HCT116 (cell line): ENCODE measurements at regions not wholly inside any gene's neighbourhood (a gene's known extent, or its start where the extent isn't known, plus 50 kb on each side); places are given as distances from the start of the nearest gene placed in this dataset.

ENCODE experiments used
- CEBPB ChIP-seq: IDR thresholded peaks from 2 replicates; pipeline ENCODE4 v1.6.1; 2012; ENCODE audit warnings: low read depth
- CTCF ChIP-seq, 3 experiments: fragments of 200-600 bp in 1 of 3; sonication (generic) in 1 of 3; IDR thresholded peaks in 2 of 3; conservative IDR thresholded peaks in 1 of 3; 2 replicates each; pipeline ENCODE4 v1.5.1; 2012 to 2017; ENCODE audit warnings: low read depth in 2 of 3, low read length in 2 of 3, antibody characterized with exemption in 1 of 3, borderline replicate concordance in 1 of 3, control low read depth in 1 of 3, mild to moderate bottlenecking in 1 of 3, mixed read lengths in 1 of 3, mixed run types in 1 of 3, moderate library complexity in 1 of 3; ENCODE audit not compliant: insufficient read depth in 1 of 3
- EGR1 ChIP-seq: IDR thresholded peaks from 2 replicates; pipeline ENCODE4 v1.6.1; 2012; ENCODE audit warnings: low read depth
- EZH2phosphoT487 ChIP-seq: fragments of 200-600 bp; IDR thresholded peaks from 2 replicates; pipeline ENCODE4 v1.6.1; 2018; ENCODE audit warnings: antibody characterized with exemption, borderline replicate concordance
- FOSL1 ChIP-seq: IDR thresholded peaks from 2 replicates; pipeline ENCODE4 v1.6.1; 2012; ENCODE audit warnings: low read depth
- MAX ChIP-seq: IDR thresholded peaks from 2 replicates; pipeline ENCODE4 v1.6.1; 2012
- POLR2A ChIP-seq: IDR thresholded peaks from 2 replicates; pipeline ENCODE4 v1.7.0; 2011; ENCODE audit warnings: borderline replicate concordance; ENCODE audit not compliant: insufficient read depth, insufficient read length; ENCODE audit errors: extremely low read depth
- POLR2AphosphoS5 ChIP-seq: IDR thresholded peaks from 2 replicates; pipeline ENCODE4 v1.6.1; 2011; ENCODE audit warnings: mild to moderate bottlenecking, low read depth, low read length, moderate library complexity
- RAD21 ChIP-seq: IDR thresholded peaks from 2 replicates; pipeline ENCODE4 v1.6.1; 2012; ENCODE audit warnings: low read depth, mild to moderate bottlenecking
- REST ChIP-seq: IDR thresholded peaks from 2 replicates; pipeline ENCODE4 v1.6.1; 2012; ENCODE audit warnings: low read depth
- SIN3A ChIP-seq: IDR thresholded peaks from 2 replicates; pipeline ENCODE4 v1.6.1; 2012; ENCODE audit warnings: low read depth
- SRF ChIP-seq: IDR thresholded peaks from 2 replicates; pipeline ENCODE4 v1.6.1; 2012; ENCODE audit warnings: low read depth

GRCh38 chr1:99445071-99445470, 180.8 kb downstream of the PLPPR4 start:
- no peak for TF ChIP-seq RAD21
- no peak for TF ChIP-seq CTCF (IDR thresholded peaks at IDR 0.05 in 2 of 3, conservative IDR thresholded peaks at IDR 0.05 in 1 of 3; ENCODE audit: borderline replicate concordance in 1 of 3, insufficient read depth in 1 of 3, low read depth in 2 of 3, low read length in 2 of 3)
- TF ChIP-seq FOSL1, result no peak
- no peak for TF ChIP-seq POLR2A
- no peak for TF ChIP-seq MAX
- no peak for TF ChIP-seq EGR1
- no peak for TF ChIP-seq POLR2AphosphoS5
- TF ChIP-seq SIN3A, result no peak
- no peak for TF ChIP-seq SRF
- no peak for TF ChIP-seq CEBPB
- TF ChIP-seq EZH2phosphoT487, result no peak
- TF ChIP-seq REST, result no peak
